ENCODE measurements at regions not wholly inside any gene's neighbourhood (a gene's known extent, or its start where the extent isn't known, plus 50 kb on each side); places are given as distances from the start of the nearest gene placed in this dataset.

- no peak for TF ChIP-seq CTCF (conservative IDR thresholded peaks at IDR 0.05 in 1 of 2, IDR thresholded peaks at IDR 0.05 in 1 of 2; ENCODE audit: low read depth in 1 of 2, low read length in 2 of 2)
- no peak for TF ChIP-seq EZH2 (IDR thresholded peaks at IDR 0.05; ENCODE audit: low read length, missing control alignments)
These were observed 100.4 kb upstream of the DAP start for GRCh38 chr5:10861423-10861790.
